ENCODE measurements at regions not wholly inside any gene's neighbourhood (a gene's known extent, or its start where the extent isn't known, plus 50 kb on each side); places are given as distances from the start of the nearest gene placed in this dataset.
A peak's percentile ranks its signal among the peaks of the same experiment; 100 is the strongest.
"Not testable (repeated sequence)": the region's sequence is repeated elsewhere in the genome, so short reads cannot be mapped to it uniquely, and the experiment has no call there.

GRCh38 chr6:99219788-99220187 is 129.7 kb downstream of the FAXC start:
- DNase-seq, result no peak

DNA sequence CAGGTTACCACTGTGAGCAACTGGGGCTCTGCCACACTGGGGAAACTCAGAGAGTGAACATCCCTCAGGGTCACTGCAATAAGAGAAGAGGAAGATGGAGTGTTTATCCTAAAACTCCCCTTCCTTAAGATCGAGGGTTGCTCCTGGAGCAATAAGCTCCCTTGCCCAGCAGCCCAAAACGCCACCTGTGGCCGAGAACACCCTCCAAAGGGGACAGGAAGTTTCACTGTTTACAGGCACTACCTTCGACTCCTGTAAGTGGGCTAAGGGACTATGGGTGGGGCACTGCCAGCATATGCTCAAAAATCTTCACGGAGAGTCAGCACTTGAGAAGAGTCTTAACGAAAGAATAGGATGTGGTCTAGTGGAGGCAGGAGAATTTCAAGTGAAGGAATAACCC is 132.5 kb downstream of the FAXC start:
- DNase-seq, result no peak

DNA sequence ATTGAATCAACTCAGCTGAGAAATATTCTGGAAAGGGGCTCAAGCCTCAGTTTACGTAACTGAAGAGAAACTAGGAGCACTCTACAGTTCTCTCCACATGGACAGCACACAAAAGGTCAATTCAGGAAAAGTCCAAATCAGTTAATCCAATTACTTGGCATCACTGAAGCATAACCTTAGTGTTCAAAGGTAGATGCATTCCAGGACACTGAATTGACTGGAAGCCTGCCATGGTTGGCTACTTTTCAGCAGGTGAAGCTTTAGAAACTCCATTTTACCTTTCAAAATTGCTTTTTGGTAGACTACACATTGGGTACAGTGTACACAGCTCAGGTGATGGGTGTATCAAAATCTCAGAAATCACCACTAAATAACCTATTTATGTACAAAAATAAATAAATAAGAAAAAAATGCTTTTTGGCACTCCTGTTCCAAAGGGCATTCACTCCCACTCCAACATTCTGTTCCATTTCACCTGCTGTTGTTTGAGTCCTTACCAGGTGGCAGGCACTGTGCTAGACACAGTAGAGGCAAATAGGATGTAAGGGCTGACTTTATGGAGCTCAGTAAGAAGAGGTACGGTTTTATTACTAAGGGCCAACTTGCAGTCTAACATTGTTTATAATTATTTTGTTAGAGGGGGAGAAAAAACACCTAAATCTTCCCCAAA is 153.4 kb downstream of the FAXC start:
- no peak for DNase-seq

DNA sequence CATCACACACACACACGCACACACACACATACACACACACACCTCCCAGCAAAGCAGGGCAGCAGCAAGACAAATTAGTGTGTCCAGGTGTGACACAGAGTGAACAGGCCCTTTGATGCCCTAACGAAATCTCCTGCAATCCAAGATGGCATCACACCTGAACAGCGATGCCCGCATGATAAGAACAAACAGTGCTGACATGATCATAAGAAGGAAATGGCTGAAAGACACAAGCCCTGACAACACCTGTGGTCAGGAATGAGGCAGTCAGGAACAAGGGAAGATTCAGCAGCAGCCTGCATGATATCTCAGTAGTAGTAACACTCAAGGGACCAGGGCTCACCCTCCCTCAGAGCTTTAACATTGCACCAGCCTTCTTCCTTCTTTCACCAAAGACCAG is 156.9 kb downstream of the FAXC start:
- DNase-seq, result no peak

- DNase-seq, result no peak
Measured at GRCh38 chr6:99189823-99190721, 159.4 kb downstream of the FAXC start.

GRCh38 chr6:99187429-99187828 is 162.0 kb downstream of the FAXC start:
- no peak for DNase-seq

DNA sequence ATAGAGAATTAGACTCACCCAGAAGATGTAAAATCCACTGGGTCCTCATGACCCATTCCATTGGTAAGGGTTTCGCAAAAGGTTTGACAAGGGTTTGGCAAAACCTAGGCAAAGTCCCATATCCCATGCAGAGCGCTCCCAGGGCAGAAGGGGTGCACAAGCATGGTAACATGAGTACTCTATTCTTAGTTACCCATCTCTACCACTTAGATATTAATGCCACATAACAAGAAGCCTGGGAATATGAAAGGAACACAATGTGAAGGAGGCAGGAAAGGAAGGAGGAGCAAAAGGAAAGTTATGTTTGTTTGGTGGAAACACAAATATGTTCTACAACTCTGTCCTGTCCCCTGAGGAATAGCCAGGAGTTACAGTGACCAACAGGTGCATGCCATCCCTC is 163.1 kb downstream of the FAXC start:
- no peak for DNase-seq

DNA sequence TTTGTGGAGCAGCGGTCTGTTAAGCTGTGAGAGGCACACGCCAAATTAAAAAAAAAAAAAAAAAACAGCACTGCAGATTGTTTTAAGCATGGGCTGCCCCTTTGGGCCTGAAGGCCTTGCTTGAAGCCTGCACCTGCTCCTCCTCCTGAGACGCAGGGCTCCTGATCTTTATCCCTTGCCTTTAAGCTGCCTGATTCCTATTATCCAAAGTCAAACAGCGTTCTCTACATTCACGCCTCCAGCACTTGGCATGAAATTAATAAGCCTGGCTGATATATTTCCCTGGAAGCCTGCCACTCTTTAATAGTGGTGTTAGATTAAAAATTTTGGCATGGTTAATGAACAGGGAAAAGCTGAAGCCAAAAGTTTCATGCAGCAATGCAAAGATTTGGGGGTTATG is 163.9 kb downstream of the FAXC start:
- no peak for DNase-seq

DNA sequence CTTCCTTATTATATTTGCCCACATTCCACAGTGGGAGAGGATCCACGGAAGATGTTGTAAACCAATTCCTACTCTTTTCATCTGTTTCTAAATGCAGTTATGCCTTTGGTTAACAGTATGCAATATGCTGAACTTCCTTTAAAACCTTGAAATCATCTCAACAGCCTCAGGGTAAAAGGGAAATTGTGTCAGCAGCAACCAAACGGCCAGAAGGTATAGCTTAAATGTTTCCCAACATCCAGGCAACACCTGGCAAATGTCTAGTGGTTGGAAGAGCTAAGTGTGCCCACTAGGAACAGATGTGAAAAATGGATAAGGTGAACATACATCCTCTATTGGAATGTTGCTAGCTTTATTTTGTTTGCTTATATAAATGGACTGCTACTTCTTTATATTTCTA is 164.8 kb downstream of the FAXC start:
- DNase-seq, result no peak

DNA sequence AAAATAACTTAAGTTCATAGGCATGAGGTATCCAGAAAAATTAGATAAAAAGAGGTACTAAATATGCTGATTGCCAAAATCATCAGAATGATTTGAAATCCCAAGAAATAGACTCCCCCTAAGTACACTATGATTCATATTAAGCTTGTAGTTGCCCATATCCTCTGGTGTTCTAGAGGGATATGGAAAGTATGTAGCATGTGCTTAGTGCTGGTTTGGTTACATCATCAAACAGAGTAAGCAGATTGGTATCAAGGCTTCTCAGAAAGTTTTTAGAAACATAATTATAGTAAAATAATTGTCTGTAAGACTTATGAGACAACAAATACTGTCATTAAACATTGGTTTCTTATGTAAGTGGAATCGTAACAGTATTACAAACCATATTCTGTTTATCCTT is 166.4 kb downstream of the FAXC start:
- no peak for DNase-seq

GRCh38 chr6:99181174-99181573 is 168.3 kb downstream of the FAXC start:
- no peak for DNase-seq

DNA sequence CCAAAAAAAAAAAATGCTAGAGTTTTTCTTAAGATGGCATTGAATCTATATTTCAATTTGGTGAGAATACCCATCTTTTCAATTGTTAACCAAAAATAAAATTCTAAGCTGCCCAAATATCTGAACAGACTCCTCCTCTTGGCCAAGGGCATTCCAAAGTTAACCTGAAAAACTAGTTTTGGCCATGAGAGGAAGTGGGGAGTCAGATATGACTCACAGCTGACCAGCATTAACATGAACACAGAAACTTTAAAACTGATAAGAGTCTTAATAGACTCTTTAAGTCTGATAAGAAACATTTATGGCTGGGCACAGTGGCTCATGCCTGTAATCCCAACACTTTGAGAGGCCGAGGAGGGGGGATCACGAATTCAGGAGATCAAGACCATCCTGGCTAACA is 171.3 kb downstream of the FAXC start:
- DNase-seq, result no peak

- no peak for DNase-seq
Measured at GRCh38 chr6:99177736-99178135, 171.7 kb downstream of the FAXC start.

DNA sequence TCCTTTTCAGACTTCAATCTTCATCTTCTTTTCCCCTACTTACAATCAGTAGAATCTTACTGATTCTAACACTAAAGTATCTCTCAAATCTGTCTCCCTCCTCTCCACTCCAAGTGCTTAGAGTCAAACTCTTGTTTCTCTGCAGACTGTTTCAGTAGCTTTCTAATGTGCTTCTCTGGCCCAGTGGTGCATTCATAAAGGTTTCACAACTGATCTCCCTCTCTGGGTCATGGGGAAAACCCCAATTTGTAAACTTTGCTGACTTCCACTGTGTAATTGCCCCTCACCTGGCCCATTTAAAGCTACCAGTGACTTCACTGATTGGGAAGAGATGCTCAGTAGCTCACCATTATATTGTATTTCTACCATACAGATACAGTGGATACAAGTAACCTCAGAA is 183.6 kb downstream of the FAXC start:
- no peak for DNase-seq

DNA sequence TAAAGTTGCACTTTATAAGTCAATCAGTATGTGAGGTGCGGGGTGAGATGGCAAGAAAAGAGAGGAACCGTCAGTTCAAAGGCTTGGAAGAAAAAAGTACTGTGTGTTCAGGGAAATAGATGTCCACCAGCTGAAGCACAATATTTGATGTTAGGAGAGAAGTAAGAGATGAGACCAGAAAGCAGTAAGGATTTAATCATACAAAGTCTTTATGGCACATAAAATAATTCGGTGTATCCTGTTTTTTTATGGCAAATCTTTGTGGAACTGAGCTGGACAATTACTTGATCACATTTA is 197.2 kb downstream of the FAXC start:
- DNase-seq, result no peak

DNA sequence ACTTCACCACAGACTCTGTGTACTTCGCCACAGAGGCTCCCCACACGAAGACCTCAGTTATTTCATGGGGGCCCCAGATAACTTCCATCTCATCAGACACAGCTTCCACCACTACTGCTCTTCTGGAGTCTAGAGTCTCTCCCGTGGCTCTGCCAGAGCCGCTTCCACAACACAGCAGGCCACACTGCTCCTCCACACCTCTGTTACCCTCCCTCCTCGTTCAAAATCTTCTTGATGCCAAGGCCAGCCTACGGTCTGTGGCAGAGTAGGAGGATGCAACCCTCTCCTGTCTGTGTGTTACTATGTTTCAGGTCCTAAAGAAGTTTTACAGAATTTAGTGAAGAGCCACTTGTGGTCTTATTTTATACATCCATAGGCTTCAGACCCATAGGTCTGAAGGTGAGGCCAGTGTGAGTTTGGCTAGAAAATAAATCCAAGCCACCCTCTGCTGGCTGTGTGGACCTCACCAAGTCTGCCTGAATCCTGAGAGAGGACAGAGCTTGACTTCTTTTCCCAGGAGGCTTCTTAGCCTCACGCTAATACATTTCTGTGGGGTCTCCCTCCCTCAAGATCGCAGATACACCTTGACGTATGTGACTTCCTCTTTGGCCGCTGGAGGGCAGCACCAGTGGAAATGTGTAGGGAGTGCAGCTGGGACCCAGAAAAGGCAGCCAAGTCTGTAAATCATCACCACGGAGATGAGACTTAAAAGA is 197.7 kb downstream of the FAXC start:
- DNase-seq, result peak; percentile 1

- no peak for DNase-seq
Measured at GRCh38 chr6:99148761-99149160, 200.7 kb downstream of the FAXC start.

DNA sequence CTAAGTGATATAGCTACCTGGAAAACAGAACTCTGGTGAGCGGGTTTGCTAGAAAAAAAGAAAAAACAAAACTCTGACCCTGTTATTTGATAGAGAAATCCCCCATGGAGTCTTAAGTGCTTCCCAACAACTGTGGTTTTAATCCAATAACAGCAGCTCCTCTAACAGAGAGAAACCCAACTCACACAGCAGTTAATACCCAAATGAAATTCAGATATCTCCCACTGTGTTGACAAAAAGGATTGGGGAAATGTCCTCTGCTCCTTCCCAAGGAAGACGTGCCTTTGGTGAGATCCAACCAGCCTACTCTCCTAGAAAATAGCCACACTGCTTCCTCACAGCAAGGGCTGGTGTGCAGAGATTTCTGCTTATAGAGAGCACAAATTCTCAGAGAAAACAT is 200.4 kb upstream of the FBXL4 start:
- no peak for DNase-seq

DNA sequence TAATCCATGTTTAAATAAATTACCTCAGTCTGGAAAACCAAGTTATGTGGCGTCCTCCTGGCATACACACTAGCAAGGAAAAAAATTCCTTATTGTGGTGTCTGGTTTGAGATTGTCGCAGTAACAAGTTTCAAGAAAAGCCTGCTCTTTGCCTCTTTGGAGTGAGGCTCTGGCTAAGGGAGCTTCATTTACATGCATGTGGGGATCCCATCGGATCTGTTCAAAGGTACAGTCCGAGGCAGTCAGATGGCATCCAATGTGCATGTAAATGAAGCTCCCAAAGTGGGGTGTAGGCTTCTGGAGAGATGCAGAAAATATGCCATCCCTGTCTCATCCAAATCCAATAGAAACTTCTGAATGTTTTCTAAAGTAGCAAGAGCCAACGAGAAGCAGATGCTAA is 199.5 kb upstream of the FBXL4 start:
- DNase-seq, result no peak

- DNase-seq, result no peak
Measured at GRCh38 chr6:99146711-99147110, 199.0 kb upstream of the FBXL4 start.

- DNase-seq, result no peak
Measured at GRCh38 chr6:99145738-99146137, 198.0 kb upstream of the FBXL4 start.

DNA sequence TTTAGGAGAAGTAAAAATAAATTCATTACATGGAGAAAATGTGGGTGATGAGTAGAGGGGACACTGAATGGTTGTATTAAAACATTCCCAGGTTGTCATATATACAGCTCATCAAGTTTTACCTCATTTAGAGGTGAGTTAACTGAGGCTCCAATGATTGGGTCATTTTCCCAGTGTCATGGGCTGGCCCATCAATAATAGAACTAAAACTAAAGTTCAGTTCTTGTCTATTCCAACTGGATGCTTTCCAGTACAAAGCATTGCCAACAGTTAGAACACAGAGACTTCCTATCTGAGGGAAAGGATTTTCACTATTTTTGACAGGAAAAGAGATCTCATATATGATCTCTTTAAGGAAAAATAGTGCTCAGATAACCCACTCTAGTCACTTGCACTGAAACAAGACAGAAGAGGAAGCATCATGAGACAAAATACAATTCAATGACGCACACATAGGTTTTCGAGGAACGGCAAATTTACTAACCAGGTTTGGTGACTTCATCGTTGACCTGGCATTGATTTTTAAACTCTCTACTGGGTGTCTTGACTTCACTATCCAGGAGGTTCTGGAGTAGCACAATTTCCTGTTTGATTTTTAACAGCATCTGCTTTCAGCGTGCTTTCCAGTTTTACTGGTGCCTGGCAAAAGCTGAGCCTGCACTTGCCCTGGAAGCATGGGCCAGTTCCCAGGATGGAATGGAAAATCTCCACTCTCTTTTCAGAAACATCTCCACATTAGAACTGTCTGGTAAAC is 195.5 kb upstream of the FBXL4 start:
- no peak for DNase-seq

- DNase-seq, result not testable (repeated sequence)
Measured at GRCh38 chr6:99141906-99142305, 194.2 kb upstream of the FBXL4 start.

Measured in amniotic stem cell (primary cell).